ENCODE measurements at regions not wholly inside any gene's neighbourhood (a gene's known extent, or its start where the extent isn't known, plus 50 kb on each side); places are given as distances from the start of the nearest gene placed in this dataset.

- ChIA-PET POLR2A (no interaction called here), CTCF (no interaction called here)
- Histone ChIP-seq H3K27me3 (ENCODE audit: control insufficient read depth, insufficient read depth, low read length) (peaks cover 28% of the 10 kb centered on the region), H3K4me3 (ENCODE audit: low read depth in 2 of 2, low read length in 2 of 2) (no peak overlapping the region), H3K27ac (ENCODE audit: low read length) (no peak overlapping the region), H3K36me3 (ENCODE audit: control insufficient read depth, insufficient read depth, low read length) (no peaks in the 10 kb centered on the region), H3K4me1 (ENCODE audit: control insufficient read depth, insufficient read depth, low read length) (no peaks in the 10 kb centered on the region), H3K9me3 (ENCODE audit: control insufficient read depth, insufficient read depth, low read depth, low read length) (no peaks in the 10 kb centered on the region)
- intact Hi-C loops (cut with micrococcal nuclease; ENCODE audit: unreplicated experiment) = no loop called here
- no peak for DNase-seq (ENCODE audit: low read depth, low spot score)
- ATAC-seq = no peak
- in situ Hi-C loops (cut with HindIII; ENCODE audit: low pct_unique_long_range_greater_than_20kb, low sequenced_read_pairs) = no loop called here
- no TSS peak for BruUV-seq (replicated peaks)
- TF ChIP-seq REST (IDR thresholded peaks at IDR 0.05; ENCODE audit: insufficient read depth in 1 of 2, low read depth in 2 of 2, low read length in 1 of 2) = no peak
- TF ChIP-seq CTCF (IDR thresholded peaks at IDR 0.05) = no peak
- TF ChIP-seq POLR2AphosphoS5 (IDR thresholded peaks at IDR 0.05; ENCODE audit: low read depth, low read length) = no peak
- no peak for TF ChIP-seq SIN3A (IDR thresholded peaks at IDR 0.05; ENCODE audit: borderline replicate concordance, insufficient read depth, low read depth, low read length)
- no peak for TF ChIP-seq TCF7L2 (IDR thresholded peaks at IDR 0.05; ENCODE audit: low read depth, low read length)
Measured at GRCh38 chr3:124631727-124632126, 98.5 kb upstream of the UMPS start.

- ChIA-PET CTCF (no interaction called here), POLR2A (no interaction called here)
- H3K4me3 ChIP-seq (ENCODE audit: low read depth in 2 of 2, low read length in 2 of 2) = no peak overlapping the region
- intact Hi-C loops (cut with micrococcal nuclease; ENCODE audit: unreplicated experiment) (no loop called here), in situ Hi-C loops (cut with HindIII; ENCODE audit: low pct_unique_long_range_greater_than_20kb, low sequenced_read_pairs) (no loop called here)
- H3K36me3 ChIP-seq (ENCODE audit: control insufficient read depth, insufficient read depth, low read length) = no peaks in the 10 kb centered on the region
- no peak overlapping the region for H3K27ac ChIP-seq (ENCODE audit: low read length)
- TF ChIP-seq TCF7L2 (IDR thresholded peaks at IDR 0.05; ENCODE audit: low read depth, low read length) = no peak
- no peak for TF ChIP-seq CTCF (IDR thresholded peaks at IDR 0.05)
- TF ChIP-seq SIN3A (IDR thresholded peaks at IDR 0.05; ENCODE audit: borderline replicate concordance, insufficient read depth, low read depth, low read length) = no peak
- TF ChIP-seq POLR2AphosphoS5 (IDR thresholded peaks at IDR 0.05; ENCODE audit: low read depth, low read length) = no peak
- no peak for TF ChIP-seq REST (IDR thresholded peaks at IDR 0.05; ENCODE audit: insufficient read depth in 1 of 2, low read depth in 2 of 2, low read length in 1 of 2)
- no TSS peak for BruUV-seq (replicated peaks)
- peaks cover 32% of the 10 kb centered on the region for H3K27me3 ChIP-seq (ENCODE audit: control insufficient read depth, insufficient read depth, low read length)
- ATAC-seq (no peak), DNase-seq (ENCODE audit: low read depth, low spot score) (no peak)
- no peaks in the 10 kb centered on the region for H3K9me3 ChIP-seq (ENCODE audit: control insufficient read depth, insufficient read depth, low read depth, low read length)
- H3K4me1 ChIP-seq (ENCODE audit: control insufficient read depth, insufficient read depth, low read length) = no peaks in the 10 kb centered on the region
Measured at GRCh38 chr3:124632566-124633140, 97.6 kb upstream of the UMPS start.
